Brain microvascular endothelial cell (primary cell): ENCODE measurements at regions not wholly inside any gene's neighbourhood (a gene's known extent, or its start where the extent isn't known, plus 50 kb on each side); places are given as distances from the start of the nearest gene placed in this dataset.

Experiments used
- DNase-seq: peaks from one replicate; pipeline ENCODE4 v3.0.0-alpha.2; 2020
- H3K27ac ChIP-seq: fragments of 250-450 bp; sonication (Bioruptor Pico); 2 replicates; pipeline ENCODE4 v1.5.1; 2020; ENCODE audit warnings: mild to moderate bottlenecking, moderate library complexity
- H3K27me3 ChIP-seq: fragments of 250-450 bp; sonication (Bioruptor Pico); replicated peaks from 2 replicates; pipeline ENCODE4 v1.5.1; 2020; ENCODE audit warnings: mild to moderate bottlenecking
- H3K36me3 ChIP-seq: fragments of 250-450 bp; sonication (Bioruptor Pico); replicated peaks from 2 replicates; pipeline ENCODE4 v1.5.1; 2020; ENCODE audit warnings: mild to moderate bottlenecking
- H3K4me3 ChIP-seq: 2 replicates; pipeline ENCODE4 v1.5.1; 2011; ENCODE audit warnings: low read depth, mild to moderate bottlenecking, control low read depth, low read length, moderate library complexity
- in situ Hi-C: cut with HindIII; loops from 2 replicates; pipeline ENCODE4 v1.10.0; 2017; ENCODE audit warnings: low sequenced_read_pairs, low pct_ligation_motif_present
- TF ChIP-seq, protein P1 (sequence below): IDR thresholded peaks from 2 replicates; pipeline ENCODE4 v1.5.1; 2011; ENCODE audit warnings: low read depth, mild to moderate bottlenecking, moderate library complexity, low read length, control low read depth, inconsistent platforms; ENCODE audit errors: missing control alignments

DNA sequence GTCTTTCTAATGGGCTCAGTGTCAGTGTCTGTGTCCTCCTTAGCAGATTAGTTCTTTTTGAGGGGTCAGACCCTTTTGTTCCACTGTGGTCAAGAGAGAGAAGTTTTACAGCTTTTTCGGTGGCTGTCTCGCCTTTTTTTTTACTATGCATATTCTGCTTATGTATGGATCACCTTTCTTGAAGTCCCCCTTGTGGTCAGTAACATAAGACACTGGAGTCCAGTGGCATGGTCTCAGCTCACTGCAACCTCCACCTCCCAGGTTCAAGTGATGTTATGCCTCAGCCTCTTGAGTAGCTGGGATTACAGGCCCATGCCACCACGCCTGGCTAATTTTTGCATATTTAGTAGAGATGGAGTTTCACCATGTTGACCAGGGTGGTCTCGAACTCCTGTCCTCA, 54.0 kb upstream of the PGRMC2 start:
- DNase-seq, result no peak
- H3K36me3 ChIP-seq, result no peaks in the 10 kb centered on the region
- no peak overlapping the region for H3K4me3 ChIP-seq
- TF ChIP-seq, protein P1, sequence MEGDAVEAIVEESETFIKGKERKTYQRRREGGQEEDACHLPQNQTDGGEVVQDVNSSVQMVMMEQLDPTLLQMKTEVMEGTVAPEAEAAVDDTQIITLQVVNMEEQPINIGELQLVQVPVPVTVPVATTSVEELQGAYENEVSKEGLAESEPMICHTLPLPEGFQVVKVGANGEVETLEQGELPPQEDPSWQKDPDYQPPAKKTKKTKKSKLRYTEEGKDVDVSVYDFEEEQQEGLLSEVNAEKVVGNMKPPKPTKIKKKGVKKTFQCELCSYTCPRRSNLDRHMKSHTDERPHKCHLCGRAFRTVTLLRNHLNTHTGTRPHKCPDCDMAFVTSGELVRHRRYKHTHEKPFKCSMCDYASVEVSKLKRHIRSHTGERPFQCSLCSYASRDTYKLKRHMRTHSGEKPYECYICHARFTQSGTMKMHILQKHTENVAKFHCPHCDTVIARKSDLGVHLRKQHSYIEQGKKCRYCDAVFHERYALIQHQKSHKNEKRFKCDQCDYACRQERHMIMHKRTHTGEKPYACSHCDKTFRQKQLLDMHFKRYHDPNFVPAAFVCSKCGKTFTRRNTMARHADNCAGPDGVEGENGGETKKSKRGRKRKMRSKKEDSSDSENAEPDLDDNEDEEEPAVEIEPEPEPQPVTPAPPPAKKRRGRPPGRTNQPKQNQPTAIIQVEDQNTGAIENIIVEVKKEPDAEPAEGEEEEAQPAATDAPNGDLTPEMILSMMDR, result no peak
- in situ Hi-C loops, result no loop called here
- H3K27me3 ChIP-seq, result no peaks in the 10 kb centered on the region
- no peak overlapping the region for H3K27ac ChIP-seq

DNA sequence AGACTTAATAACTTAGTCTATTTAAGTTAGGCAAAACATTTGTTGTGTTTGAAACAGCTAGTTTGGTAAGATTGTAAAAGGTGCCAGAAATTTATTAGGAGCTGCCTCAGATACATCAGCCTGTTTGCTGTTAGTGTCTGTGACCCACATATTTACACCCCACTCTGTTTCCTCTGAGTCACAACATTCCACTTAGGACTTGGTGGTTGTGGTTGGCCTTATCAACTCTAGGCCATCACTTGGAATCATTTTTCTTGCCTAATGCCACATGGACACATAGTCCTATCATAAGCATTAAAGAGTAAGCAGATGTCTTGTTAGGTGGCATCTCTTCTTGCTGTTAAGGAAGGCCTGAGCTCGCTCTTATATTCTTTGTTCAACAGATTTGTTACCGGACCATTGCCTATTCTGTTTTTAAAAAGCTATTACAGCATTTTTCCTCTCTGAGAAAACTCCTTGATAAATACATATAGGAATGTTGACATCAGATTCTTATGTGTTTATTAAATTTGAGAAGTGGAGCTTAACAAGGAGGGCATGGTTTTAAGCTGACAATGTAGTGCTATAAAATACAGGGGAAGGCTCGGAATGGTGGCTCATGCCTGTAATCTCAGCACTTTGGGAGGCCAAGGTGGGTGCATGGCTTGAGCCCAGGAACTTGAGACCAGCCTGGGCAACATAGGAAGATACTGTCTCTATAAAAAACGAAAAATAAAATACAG, 51.2 kb upstream of the PGRMC2 start:
- Histone ChIP-seq H3K36me3 (no peaks in the 10 kb centered on the region), H3K27me3 (no peaks in the 10 kb centered on the region), H3K27ac (peak overlapping the region; percentile 61), H3K4me3 (no peak overlapping the region)
- in situ Hi-C loops, result no loop called here
- DNase-seq, result peak; percentile 92
- TF ChIP-seq, protein P1, result no peak

DNA sequence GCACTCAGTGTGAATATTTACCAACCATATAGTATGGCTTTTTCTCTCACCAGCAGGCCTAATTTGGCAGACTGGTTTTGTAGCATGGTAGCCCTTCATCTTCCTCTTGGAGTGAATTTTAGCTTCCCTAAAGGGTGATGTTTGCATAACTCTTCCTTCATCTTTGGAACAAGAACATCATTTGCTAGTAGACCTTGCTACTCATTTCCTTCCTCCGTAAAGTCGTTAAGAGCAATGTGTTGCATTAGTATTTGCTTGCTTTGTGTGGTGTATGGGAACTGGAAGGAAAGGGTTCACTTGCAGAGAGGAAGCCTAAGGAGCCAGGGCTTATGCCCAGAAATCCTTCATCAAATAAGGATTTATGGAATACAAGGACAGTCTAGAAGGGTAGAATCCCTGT, 50.2 kb upstream of the PGRMC2 start:
- TF ChIP-seq, protein P1, result no peak
- H3K27me3 ChIP-seq, result no peaks in the 10 kb centered on the region
- H3K4me3 ChIP-seq, result no peak overlapping the region
- in situ Hi-C loops, result no loop called here
- no peak overlapping the region for H3K27ac ChIP-seq
- DNase-seq, result no peak
- H3K36me3 ChIP-seq, result no peaks in the 10 kb centered on the region
